ENCODE measurements at regions not wholly inside any gene's neighbourhood (a gene's known extent, or its start where the extent isn't known, plus 50 kb on each side); places are given as distances from the start of the nearest gene placed in this dataset.

DNA sequence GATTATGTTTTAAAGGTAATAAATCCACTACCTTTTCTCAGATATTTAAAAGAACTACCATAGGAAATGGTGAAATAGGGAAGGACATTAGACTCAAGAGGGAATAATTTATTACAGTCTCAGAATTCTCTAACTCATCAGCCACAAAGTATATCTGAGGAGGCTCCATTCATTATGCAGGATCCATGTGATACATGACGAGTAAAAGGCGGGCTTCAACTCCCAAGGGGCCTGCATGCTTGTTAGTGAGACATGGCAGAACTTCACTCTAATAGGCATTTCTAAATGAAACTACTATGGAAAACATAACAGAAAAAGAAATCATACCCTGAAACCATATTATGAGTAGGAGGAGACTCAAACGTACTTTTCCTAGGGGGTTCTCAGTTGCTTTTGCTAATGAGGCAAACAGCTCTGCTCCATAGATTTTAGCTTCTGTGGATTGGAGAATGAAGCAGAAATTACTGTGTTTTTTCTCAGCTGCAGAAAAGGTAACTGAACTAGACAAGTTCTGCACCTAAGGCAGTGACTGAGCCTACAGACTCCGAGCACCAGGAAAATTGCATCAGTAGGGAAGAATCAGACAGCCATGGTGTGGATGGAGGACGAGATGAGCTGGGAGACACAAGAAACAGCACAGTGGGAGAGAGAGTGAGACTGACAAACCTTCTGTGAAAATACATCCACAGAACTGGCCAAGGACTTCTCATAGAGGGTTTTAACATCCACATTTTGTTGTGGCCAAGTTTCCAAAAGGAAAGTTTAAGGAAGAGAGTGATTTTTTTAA is 254.6 kb upstream of the PRDM1 start:
- no peaks in the 10 kb centered on the region for H3K27me3 ChIP-seq (ENCODE audit: insufficient read depth, low read depth)
- no peaks in the 10 kb centered on the region for H4K20me1 ChIP-seq (ENCODE audit: insufficient read depth)
- peaks cover 15% of the 10 kb centered on the region; the same call in 1 of the 2 replicates for H3F3A ChIP-seq (ENCODE audit: insufficient read depth, low read depth)
- intact Hi-C loops (cut with micrococcal nuclease; ENCODE audit: unreplicated experiment): no loop called here
- CTCF ChIA-PET: no interaction called here
- DNase-seq: no peak
- POLR2A ChIA-PET (ENCODE audit: unreplicated experiment): interaction anchor here (0.6 kb wide), 1 partner anchor 120 kb away, joined by 3 read pairs; no protein-coding TSS in a partner anchor
- H3K4me1 ChIP-seq (replicated peaks; ENCODE audit: insufficient read depth): peaks cover 14% of the 10 kb centered on the region
- peaks cover 4% of the 10 kb centered on the region; the same call in 1 of the 2 replicates for H3K9me3 ChIP-seq (ENCODE audit: insufficient read depth, low read depth)
- peak overlapping the region; percentile 4; the same call in 1 of the 2 replicates for H3K4me2 ChIP-seq
- no peak for TF ChIP-seq EZH2 (IDR thresholded peaks at IDR 0.05; ENCODE audit: low read depth)
- TF ChIP-seq, protein P1, sequence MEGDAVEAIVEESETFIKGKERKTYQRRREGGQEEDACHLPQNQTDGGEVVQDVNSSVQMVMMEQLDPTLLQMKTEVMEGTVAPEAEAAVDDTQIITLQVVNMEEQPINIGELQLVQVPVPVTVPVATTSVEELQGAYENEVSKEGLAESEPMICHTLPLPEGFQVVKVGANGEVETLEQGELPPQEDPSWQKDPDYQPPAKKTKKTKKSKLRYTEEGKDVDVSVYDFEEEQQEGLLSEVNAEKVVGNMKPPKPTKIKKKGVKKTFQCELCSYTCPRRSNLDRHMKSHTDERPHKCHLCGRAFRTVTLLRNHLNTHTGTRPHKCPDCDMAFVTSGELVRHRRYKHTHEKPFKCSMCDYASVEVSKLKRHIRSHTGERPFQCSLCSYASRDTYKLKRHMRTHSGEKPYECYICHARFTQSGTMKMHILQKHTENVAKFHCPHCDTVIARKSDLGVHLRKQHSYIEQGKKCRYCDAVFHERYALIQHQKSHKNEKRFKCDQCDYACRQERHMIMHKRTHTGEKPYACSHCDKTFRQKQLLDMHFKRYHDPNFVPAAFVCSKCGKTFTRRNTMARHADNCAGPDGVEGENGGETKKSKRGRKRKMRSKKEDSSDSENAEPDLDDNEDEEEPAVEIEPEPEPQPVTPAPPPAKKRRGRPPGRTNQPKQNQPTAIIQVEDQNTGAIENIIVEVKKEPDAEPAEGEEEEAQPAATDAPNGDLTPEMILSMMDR (conservative IDR thresholded peaks at IDR 0.05): no peak
- no TSS peak for BruUV-seq (replicated peaks)
- H3K9me2 ChIP-seq (ENCODE audit: insufficient read depth): no peaks in the 10 kb centered on the region
- H3K79me2 ChIP-seq (ENCODE audit: low read depth): no peaks in the 10 kb centered on the region
- no peaks in the 10 kb centered on the region for H3K36me3 ChIP-seq (ENCODE audit: low read depth)
- no peak overlapping the region for H3K27ac ChIP-seq
- H3K4me3 ChIP-seq: no peak overlapping the region
- 0 out of 2 replicates have a peak overlapping the region, but pooled peaks have one; percentile 22 for H2AFZ ChIP-seq

DNA sequence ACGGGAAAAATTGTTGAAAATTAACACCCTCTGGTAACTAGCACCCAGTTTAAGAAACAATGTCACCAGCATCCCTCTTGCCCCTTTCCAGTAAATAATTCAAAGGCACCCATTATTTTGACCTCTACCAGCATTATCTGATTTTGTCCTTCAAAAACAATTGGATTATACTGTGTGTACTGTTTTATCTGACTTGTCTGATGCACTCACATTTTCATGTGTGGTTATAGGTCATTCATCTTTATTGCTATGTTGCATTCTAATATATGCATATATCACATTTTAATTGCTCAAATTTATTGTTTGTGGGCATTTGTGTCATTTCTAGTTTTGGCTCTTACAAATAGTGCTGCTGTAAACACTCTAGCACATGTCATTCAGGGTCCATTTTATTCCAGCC is 260.9 kb upstream of the PRDM1 start:
- no peaks in the 10 kb centered on the region for H3F3A ChIP-seq (ENCODE audit: insufficient read depth, low read depth)
- TF ChIP-seq EZH2 (IDR thresholded peaks at IDR 0.05; ENCODE audit: low read depth): no peak
- TF ChIP-seq, protein P1 (conservative IDR thresholded peaks at IDR 0.05): no peak
- H3K4me1 ChIP-seq (replicated peaks; ENCODE audit: insufficient read depth): no peaks in the 10 kb centered on the region
- intact Hi-C loops (cut with micrococcal nuclease; ENCODE audit: unreplicated experiment): no loop called here
- no peak overlapping the region for H3K4me2 ChIP-seq
- ChIA-PET CTCF (no interaction called here), POLR2A (ENCODE audit: unreplicated experiment) (interaction anchor here (0.6 kb wide), 1 partner anchor 45 kb away, joined by 4 read pairs; no protein-coding TSS in a partner anchor)
- H3K36me3 ChIP-seq (ENCODE audit: low read depth): no peaks in the 10 kb centered on the region
- H3K27me3 ChIP-seq (ENCODE audit: insufficient read depth, low read depth): no peaks in the 10 kb centered on the region
- no peak overlapping the region for H2AFZ ChIP-seq
- no peak overlapping the region for H3K4me3 ChIP-seq
- peaks cover 8% of the 10 kb centered on the region; the same call in 1 of the 2 replicates for H3K9me3 ChIP-seq (ENCODE audit: insufficient read depth, low read depth)
- no peak overlapping the region for H3K27ac ChIP-seq
- H3K79me2 ChIP-seq (ENCODE audit: low read depth): no peaks in the 10 kb centered on the region
- no peaks in the 10 kb centered on the region for H3K9me2 ChIP-seq (ENCODE audit: insufficient read depth)
- no TSS peak for BruUV-seq (replicated peaks)
- H4K20me1 ChIP-seq (ENCODE audit: insufficient read depth): no peaks in the 10 kb centered on the region
- no peak for DNase-seq

DNA sequence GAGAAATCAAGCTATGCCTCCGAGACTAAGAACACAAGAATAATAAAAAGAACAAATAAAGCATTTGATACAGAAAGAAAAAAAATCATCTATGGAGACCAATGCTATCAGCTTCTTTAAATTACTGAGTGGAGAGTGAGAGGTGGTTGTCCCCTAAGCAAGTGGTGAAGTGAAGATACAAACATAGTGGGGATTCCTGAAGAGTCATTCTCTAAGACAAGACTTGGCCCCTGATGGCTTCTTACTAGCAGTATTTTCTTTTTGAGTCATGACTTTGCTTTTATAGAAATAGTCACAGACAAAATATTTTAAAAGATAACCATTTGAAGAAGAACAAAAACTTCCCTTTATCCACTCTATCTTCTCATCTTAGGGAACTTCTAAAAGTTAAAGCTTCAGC is 261.4 kb upstream of the PRDM1 start:
- Histone ChIP-seq H3K27ac (no peak overlapping the region), H3F3A (ENCODE audit: insufficient read depth, low read depth) (no peaks in the 10 kb centered on the region), H3K4me1 (replicated peaks; ENCODE audit: insufficient read depth) (no peaks in the 10 kb centered on the region), H3K9me3 (ENCODE audit: insufficient read depth, low read depth) (peaks cover 8% of the 10 kb centered on the region; the same call in 1 of the 2 replicates), H3K79me2 (ENCODE audit: low read depth) (no peaks in the 10 kb centered on the region), H3K27me3 (ENCODE audit: insufficient read depth, low read depth) (no peaks in the 10 kb centered on the region), H3K9me2 (ENCODE audit: insufficient read depth) (no peaks in the 10 kb centered on the region), H4K20me1 (ENCODE audit: insufficient read depth) (no peaks in the 10 kb centered on the region), H3K4me3 (no peak overlapping the region), H3K4me2 (no peak overlapping the region), H2AFZ (no peak overlapping the region), H3K36me3 (ENCODE audit: low read depth) (no peaks in the 10 kb centered on the region)
- DNase-seq: no peak
- intact Hi-C loops (cut with micrococcal nuclease; ENCODE audit: unreplicated experiment): no loop called here
- CTCF ChIA-PET: no interaction called here
- TF ChIP-seq, protein P1 (conservative IDR thresholded peaks at IDR 0.05): no peak
- no peak for TF ChIP-seq EZH2 (IDR thresholded peaks at IDR 0.05; ENCODE audit: low read depth)
- POLR2A ChIA-PET (ENCODE audit: unreplicated experiment): interaction anchor here (0.6 kb wide), 1 partner anchor 45 kb away, joined by 4 read pairs; no protein-coding TSS in a partner anchor
- BruUV-seq (replicated peaks): no TSS peak

All from PC-9 (cell line).